HUES6 (cell line): ENCODE measurements at regions not wholly inside any gene's neighbourhood (a gene's known extent, or its start where the extent isn't known, plus 50 kb on each side); places are given as distances from the start of the nearest gene placed in this dataset.

Experiments
- H3K27ac ChIP-seq: 2 replicates; pipeline ENCODE4 v1.7.0; 2013; ENCODE audit warnings: low read depth, mild to moderate bottlenecking, low read length, inconsistent platforms
- H3K27me3 ChIP-seq: 2 replicates; pipeline ENCODE4 v1.6.1; 2013; ENCODE audit warnings: low read length; ENCODE audit not compliant: control insufficient read depth, insufficient read depth
- H3K36me3 ChIP-seq: 2 replicates; pipeline ENCODE4 v1.6.1; 2013; ENCODE audit warnings: low read length; ENCODE audit not compliant: control insufficient read depth, insufficient read depth
- H3K4me1 ChIP-seq: 2 replicates; pipeline ENCODE4 v1.6.1; 2013; ENCODE audit warnings: low read length; ENCODE audit not compliant: control insufficient read depth, insufficient read depth
- H3K4me3 ChIP-seq: 2 replicates; pipeline ENCODE4 v1.5.1; 2013; ENCODE audit warnings: low read depth, low read length
- H3K9ac ChIP-seq: one replicate; pipeline ENCODE4 v1.6.1; 2013; ENCODE audit warnings: mild to moderate bottlenecking, low read length
- H3K9me3 ChIP-seq: 2 replicates; pipeline ENCODE4 v1.6.1; 2013; ENCODE audit warnings: low read depth, low read length; ENCODE audit not compliant: control insufficient read depth, insufficient read depth

GRCh38 chr1:87899017-87899416, 570.3 kb downstream of the LMO4 start:
- no peaks in the 10 kb centered on the region for H3K27me3 ChIP-seq
- H3K9me3 ChIP-seq: no peaks in the 10 kb centered on the region
- H3K4me1 ChIP-seq: 0 out of 2 replicates have a peak, but pooled peaks cover 8% of the 10 kb centered on the region
- no peak overlapping the region for H3K4me3 ChIP-seq
- H3K36me3 ChIP-seq: no peaks in the 10 kb centered on the region
- no peak overlapping the region for H3K9ac ChIP-seq
- H3K27ac ChIP-seq: no peak overlapping the region

- Histone ChIP-seq H3K27ac (no peak overlapping the region), H3K4me1 (0 out of 2 replicates have a peak, but pooled peaks cover 8% of the 10 kb centered on the region), H3K9ac (no peak overlapping the region), H3K9me3 (no peaks in the 10 kb centered on the region), H3K27me3 (no peaks in the 10 kb centered on the region), H3K36me3 (no peaks in the 10 kb centered on the region), H3K4me3 (no peak overlapping the region)
Observed at GRCh38 chr1:87899746-87900145, 571.1 kb downstream of the LMO4 start.

GRCh38 chr1:87902830-87903229, 574.1 kb downstream of the LMO4 start:
- H3K27ac ChIP-seq: no peak overlapping the region
- H3K9ac ChIP-seq: no peak overlapping the region
- H3K9me3 ChIP-seq: no peaks in the 10 kb centered on the region
- H3K27me3 ChIP-seq: no peaks in the 10 kb centered on the region
- no peak overlapping the region for H3K4me3 ChIP-seq
- H3K4me1 ChIP-seq: 0 out of 2 replicates have a peak, but pooled peaks cover 8% of the 10 kb centered on the region
- no peaks in the 10 kb centered on the region for H3K36me3 ChIP-seq

- H3K4me3 ChIP-seq: no peak overlapping the region
- H3K9ac ChIP-seq: no peak overlapping the region
- no peaks in the 10 kb centered on the region for H3K36me3 ChIP-seq
- no peak overlapping the region for H3K27ac ChIP-seq
- no peaks in the 10 kb centered on the region for H3K9me3 ChIP-seq
- no peaks in the 10 kb centered on the region for H3K27me3 ChIP-seq
- H3K4me1 ChIP-seq: 0 out of 2 replicates have a peak, but pooled peaks cover 8% of the 10 kb centered on the region
Observed at GRCh38 chr1:87903242-87903641, 574.6 kb downstream of the LMO4 start.

GRCh38 chr1:87904651-87905050, 576.0 kb downstream of the LMO4 start:
- H3K27ac ChIP-seq: no peak overlapping the region
- H3K4me3 ChIP-seq: no peak overlapping the region
- 0 out of 2 replicates have a peak, but pooled peaks cover 8% of the 10 kb centered on the region for H3K4me1 ChIP-seq
- no peaks in the 10 kb centered on the region for H3K36me3 ChIP-seq
- H3K9ac ChIP-seq: no peak overlapping the region
- H3K27me3 ChIP-seq: no peaks in the 10 kb centered on the region
- H3K9me3 ChIP-seq: no peaks in the 10 kb centered on the region

- no peaks in the 10 kb centered on the region for H3K36me3 ChIP-seq
- no peak overlapping the region for H3K27ac ChIP-seq
- 0 out of 2 replicates have a peak, but pooled peaks cover 8% of the 10 kb centered on the region for H3K4me1 ChIP-seq
- H3K27me3 ChIP-seq: no peaks in the 10 kb centered on the region
- no peak overlapping the region for H3K9ac ChIP-seq
- H3K9me3 ChIP-seq: no peaks in the 10 kb centered on the region
- H3K4me3 ChIP-seq: no peak overlapping the region
Observed at GRCh38 chr1:87905651-87906050, 577.0 kb downstream of the LMO4 start.

- Histone ChIP-seq H3K9ac (no peak overlapping the region), H3K4me3 (no peak overlapping the region), H3K36me3 (no peaks in the 10 kb centered on the region), H3K4me1 (0 out of 2 replicates have a peak, but pooled peaks cover 8% of the 10 kb centered on the region), H3K9me3 (no peaks in the 10 kb centered on the region), H3K27ac (no peak overlapping the region), H3K27me3 (no peaks in the 10 kb centered on the region)
Observed at GRCh38 chr1:87906078-87906477, 577.4 kb downstream of the LMO4 start.

GRCh38 chr1:87913361-87913760, 584.7 kb downstream of the LMO4 start:
- no peak overlapping the region for H3K4me3 ChIP-seq
- H3K4me1 ChIP-seq: no peaks in the 10 kb centered on the region
- no peaks in the 10 kb centered on the region for H3K36me3 ChIP-seq
- H3K9me3 ChIP-seq: no peaks in the 10 kb centered on the region
- H3K27me3 ChIP-seq: no peaks in the 10 kb centered on the region
- no peak overlapping the region for H3K27ac ChIP-seq
- no peak overlapping the region for H3K9ac ChIP-seq

- Histone ChIP-seq H3K4me1 (no peaks in the 10 kb centered on the region), H3K36me3 (no peaks in the 10 kb centered on the region), H3K4me3 (no peak overlapping the region)
Observed at GRCh38 chr1:87914396-87914795, 585.7 kb downstream of the LMO4 start.

GRCh38 chr1:87915771-87916170, 587.1 kb downstream of the LMO4 start:
- H3K9me3 ChIP-seq: no peaks in the 10 kb centered on the region
- no peak overlapping the region for H3K27ac ChIP-seq
- H3K27me3 ChIP-seq: no peaks in the 10 kb centered on the region
- no peak overlapping the region for H3K9ac ChIP-seq
- no peaks in the 10 kb centered on the region for H3K36me3 ChIP-seq
- H3K4me1 ChIP-seq: no peaks in the 10 kb centered on the region
- H3K4me3 ChIP-seq: no peak overlapping the region

More at GRCh38 chr1:87914396-87914795, 585.7 kb downstream of the LMO4 start:
- Histone ChIP-seq H3K27ac (no peak overlapping the region), H3K27me3 (no peaks in the 10 kb centered on the region), H3K9me3 (no peaks in the 10 kb centered on the region), H3K9ac (no peak overlapping the region)

- no peak overlapping the region for H3K9ac ChIP-seq
- no peak overlapping the region for H3K4me3 ChIP-seq
- H3K9me3 ChIP-seq: no peaks in the 10 kb centered on the region
- no peaks in the 10 kb centered on the region for H3K27me3 ChIP-seq
- no peaks in the 10 kb centered on the region for H3K4me1 ChIP-seq
- H3K36me3 ChIP-seq: no peaks in the 10 kb centered on the region
- H3K27ac ChIP-seq: no peak overlapping the region
Observed at GRCh38 chr1:87916965-87917364, 588.3 kb downstream of the LMO4 start.

- Histone ChIP-seq H3K9me3 (no peaks in the 10 kb centered on the region), H3K4me1 (no peaks in the 10 kb centered on the region), H3K27me3 (no peaks in the 10 kb centered on the region), H3K9ac (no peak overlapping the region), H3K4me3 (no peak overlapping the region), H3K27ac (no peak overlapping the region), H3K36me3 (no peaks in the 10 kb centered on the region)
Observed at GRCh38 chr1:87918398-87918797, 589.7 kb downstream of the LMO4 start.
